ENCODE measurements at regions not wholly inside any gene's neighbourhood (a gene's known extent, or its start where the extent isn't known, plus 50 kb on each side); places are given as distances from the start of the nearest gene placed in this dataset.

- DNase-seq (no peak), ATAC-seq (no peak)
- TF ChIP-seq CTCF (IDR thresholded peaks at IDR 0.05), result no peak
- intact Hi-C loops (cut with micrococcal nuclease), result no loop called here
- Mint-ChIP-seq H3K4me3 (no peak overlapping the region), H3K27ac (no peak overlapping the region), H3K9me3 (peaks cover 10 to 11% of the 10 kb centered on the region in 2 donors), H3K27me3 (ENCODE audit: low read depth in 2 of 2) (no peaks in the 10 kb centered on the region), H3K36me3 (no peaks in the 10 kb centered on the region), H3K4me1 (no peaks in the 10 kb centered on the region)
- H3K4me3 ChIP-seq (ENCODE audit: low read length), result no peak overlapping the region
- 73% methylated on average over 3 of the region's 3 CpGs for WGBS (ENCODE audit: insufficient coverage)
- H3K9me3 ChIP-seq (ENCODE audit: control insufficient read depth, insufficient read depth, low read length), result no peaks in the 10 kb centered on the region
- no peaks in the 10 kb centered on the region for H3K4me1 ChIP-seq (ENCODE audit: control insufficient read depth, insufficient read depth, low read length)
- no peaks in the 10 kb centered on the region for H3K27me3 ChIP-seq (ENCODE audit: control insufficient read depth, insufficient read depth, low read length)
- H3K36me3 ChIP-seq (ENCODE audit: control insufficient read depth, insufficient read depth, low read length), result no peaks in the 10 kb centered on the region
- no peak overlapping the region for H3K27ac ChIP-seq (ENCODE audit: low read length)
These were observed 240.3 kb upstream of the NDST3 start for GRCh38 chr4:117793845-117794480.

GRCh38 chr4:117796677-117797076 lies 237.6 kb upstream of the NDST3 start:
- H3K36me3 Mint-ChIP-seq, result no peaks in the 10 kb centered on the region
- no peaks in the 10 kb centered on the region for H3K4me1 Mint-ChIP-seq
- no peaks in the 10 kb centered on the region for H3K36me3 ChIP-seq (ENCODE audit: control insufficient read depth, insufficient read depth, low read length)
- intact Hi-C loops (cut with micrococcal nuclease), result no loop called here
- no peak for ATAC-seq
- no peak overlapping the region for H3K27ac ChIP-seq (ENCODE audit: low read length)
- H3K9me3 Mint-ChIP-seq, result peaks cover 0 to 2% of the 10 kb centered on the region in 2 donors
- no peaks in the 10 kb centered on the region for H3K27me3 ChIP-seq (ENCODE audit: control insufficient read depth, insufficient read depth, low read length)
- no peaks in the 10 kb centered on the region for H3K4me1 ChIP-seq (ENCODE audit: control insufficient read depth, insufficient read depth, low read length)
- DNase-seq, result no peak
- H3K27ac Mint-ChIP-seq, result no peak overlapping the region
- H3K9me3 ChIP-seq (ENCODE audit: control insufficient read depth, insufficient read depth, low read length), result no peaks in the 10 kb centered on the region
- no peaks in the 10 kb centered on the region for H3K27me3 Mint-ChIP-seq (ENCODE audit: low read depth in 2 of 2)
- H3K4me3 Mint-ChIP-seq, result no peak overlapping the region
- no peak overlapping the region for H3K4me3 ChIP-seq (ENCODE audit: low read length)
- TF ChIP-seq CTCF (IDR thresholded peaks at IDR 0.05), result no peak
- WGBS (ENCODE audit: insufficient coverage), result no CpG with 5 or more reads among the region's 1 CpG

- WGBS (ENCODE audit: insufficient coverage), result 92% methylated on average over 5 of the region's 6 CpGs
- H3K4me3 Mint-ChIP-seq, result no peak overlapping the region
- no peaks in the 10 kb centered on the region for H3K36me3 Mint-ChIP-seq
- TF ChIP-seq CTCF (IDR thresholded peaks at IDR 0.05), result no peak
- DNase-seq (no peak), ATAC-seq (no peak)
- no peaks in the 10 kb centered on the region for H3K9me3 ChIP-seq (ENCODE audit: control insufficient read depth, insufficient read depth, low read length)
- H3K27me3 ChIP-seq (ENCODE audit: control insufficient read depth, insufficient read depth, low read length), result no peaks in the 10 kb centered on the region
- peaks cover 3 to 7% of the 10 kb centered on the region in 2 donors for H3K9me3 Mint-ChIP-seq
- no peak overlapping the region for H3K27ac Mint-ChIP-seq
- no peaks in the 10 kb centered on the region for H3K4me1 Mint-ChIP-seq
- H3K36me3 ChIP-seq (ENCODE audit: control insufficient read depth, insufficient read depth, low read length), result no peaks in the 10 kb centered on the region
- no peak overlapping the region for H3K4me3 ChIP-seq (ENCODE audit: low read length)
- no peak overlapping the region for H3K27ac ChIP-seq (ENCODE audit: low read length)
- H3K27me3 Mint-ChIP-seq (ENCODE audit: low read depth in 2 of 2), result no peaks in the 10 kb centered on the region
- no peaks in the 10 kb centered on the region for H3K4me1 ChIP-seq (ENCODE audit: control insufficient read depth, insufficient read depth, low read length)
- intact Hi-C loops (cut with micrococcal nuclease), result no loop called here
These were observed 233.7 kb upstream of the NDST3 start for GRCh38 chr4:117800636-117801035.

- H3K4me3 Mint-ChIP-seq, result no peak overlapping the region
- WGBS (ENCODE audit: insufficient coverage), result 40% methylated on average over 1 of the region's 2 CpGs
- Histone ChIP-seq H3K27me3 (ENCODE audit: control insufficient read depth, insufficient read depth, low read length) (no peaks in the 10 kb centered on the region), H3K4me3 (ENCODE audit: low read length) (no peak overlapping the region), H3K9me3 (ENCODE audit: control insufficient read depth, insufficient read depth, low read length) (no peaks in the 10 kb centered on the region), H3K36me3 (ENCODE audit: control insufficient read depth, insufficient read depth, low read length) (no peaks in the 10 kb centered on the region), H3K4me1 (ENCODE audit: control insufficient read depth, insufficient read depth, low read length) (no peaks in the 10 kb centered on the region), H3K27ac (ENCODE audit: low read length) (no peak overlapping the region)
- ATAC-seq (no peak), DNase-seq (no peak)
- no peaks in the 10 kb centered on the region for H3K36me3 Mint-ChIP-seq
- no peak for TF ChIP-seq CTCF (IDR thresholded peaks at IDR 0.05)
- intact Hi-C loops (cut with micrococcal nuclease), result no loop called here
- H3K9me3 Mint-ChIP-seq, result peaks cover 3 to 5% of the 10 kb centered on the region in 2 donors
- H3K27me3 Mint-ChIP-seq (ENCODE audit: low read depth in 2 of 2), result no peaks in the 10 kb centered on the region
- H3K4me1 Mint-ChIP-seq, result no peaks in the 10 kb centered on the region
- no peak overlapping the region for H3K27ac Mint-ChIP-seq
These were observed 232.5 kb upstream of the NDST3 start for GRCh38 chr4:117801756-117802155.

All from natural killer cell (primary cell).